ENCODE measurements at regions not wholly inside any gene's neighbourhood (a gene's known extent, or its start where the extent isn't known, plus 50 kb on each side); places are given as distances from the start of the nearest gene placed in this dataset.

- Histone ChIP-seq H3K4me3 (no peak overlapping the region), H3K36me3 (no peaks in the 10 kb centered on the region), H3K27ac (no peak overlapping the region), H3K27me3 (no peaks in the 10 kb centered on the region), H3K4me1 (peaks cover 3 to 27% of the 10 kb centered on the region in 2 donors), H3K9me3 (no peaks in the 10 kb centered on the region)
- intact Hi-C loops (cut with DNase I; ENCODE audit: low total_unique reads): no loop called here
- no peak for TF ChIP-seq POLR2A (IDR thresholded peaks at IDR 0.05)
- TF ChIP-seq CTCF (IDR thresholded peaks at IDR 0.05 in 4 of 5, conservative IDR thresholded peaks at IDR 0.05 in 1 of 5): no peak
- in situ Hi-C loops (cut with MboI; ENCODE audit: low sequenced_read_pairs in 4 of 4): no loop called here
- no peak for DNase-seq
- ATAC-seq: no peak
These were observed 131.7 kb upstream of the FAM20C start for GRCh38 chr7:60706-61105.

DNA sequence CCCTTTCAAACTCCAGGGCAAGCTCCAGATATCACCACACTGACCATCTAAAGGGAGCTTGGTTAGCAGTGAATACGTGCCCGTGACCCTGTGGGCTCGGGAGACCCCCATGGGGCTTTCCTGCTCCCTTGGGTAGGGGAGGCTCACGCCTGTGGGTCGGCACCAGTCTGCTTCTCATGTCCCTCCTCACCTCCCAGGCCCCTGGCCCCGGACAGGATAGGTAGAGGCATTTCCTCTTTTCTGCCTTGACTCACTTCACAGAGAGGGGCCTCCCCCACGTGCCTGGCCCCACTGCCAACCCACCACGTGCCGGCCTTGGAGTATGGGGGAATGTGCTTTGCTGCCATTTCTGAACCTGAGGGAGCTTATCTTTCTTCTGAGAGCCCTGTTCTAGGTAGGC is 131.3 kb upstream of the FAM20C start:
- H3K27me3 ChIP-seq: no peaks in the 10 kb centered on the region
- intact Hi-C loops (cut with DNase I; ENCODE audit: low total_unique reads): no loop called here
- no peak overlapping the region for H3K4me3 ChIP-seq
- TF ChIP-seq CTCF (IDR thresholded peaks at IDR 0.05 in 4 of 5, conservative IDR thresholded peaks at IDR 0.05 in 1 of 5) (no peak), POLR2A (IDR thresholded peaks at IDR 0.05) (no peak)
- DNase-seq (no peak), ATAC-seq (no peak)
- peaks cover 3 to 30% of the 10 kb centered on the region in 2 donors for H3K4me1 ChIP-seq
- no peak overlapping the region for H3K27ac ChIP-seq
- in situ Hi-C loops (cut with MboI; ENCODE audit: low sequenced_read_pairs in 4 of 4): no loop called here
- H3K36me3 ChIP-seq: no peaks in the 10 kb centered on the region
- no peaks in the 10 kb centered on the region for H3K9me3 ChIP-seq

GRCh38 chr7:61576-62360 is 130.6 kb upstream of the FAM20C start:
- in situ Hi-C loops (cut with MboI; ENCODE audit: low sequenced_read_pairs in 4 of 4): no loop called here
- Histone ChIP-seq H3K4me1 (peaks cover 3 to 30% of the 10 kb centered on the region in 2 donors), H3K36me3 (no peaks in the 10 kb centered on the region), H3K27ac (no peak overlapping the region), H3K27me3 (no peaks in the 10 kb centered on the region), H3K4me3 (no peak overlapping the region), H3K9me3 (no peaks in the 10 kb centered on the region)
- no peak for ATAC-seq
- TF ChIP-seq CTCF (IDR thresholded peaks at IDR 0.05 in 4 of 5, conservative IDR thresholded peaks at IDR 0.05 in 1 of 5) (no peak), POLR2A (IDR thresholded peaks at IDR 0.05) (no peak)
- DNase-seq: no peak
- intact Hi-C loops (cut with DNase I; ENCODE audit: low total_unique reads): no loop called here

- H3K4me1 ChIP-seq: peaks cover 3 to 30% of the 10 kb centered on the region in 2 donors
- ATAC-seq (no peak), DNase-seq (no peak)
- no peaks in the 10 kb centered on the region for H3K27me3 ChIP-seq
- in situ Hi-C loops (cut with MboI; ENCODE audit: low sequenced_read_pairs in 4 of 4) (no loop called here), intact Hi-C loops (cut with DNase I; ENCODE audit: low total_unique reads) (no loop called here)
- no peak overlapping the region for H3K4me3 ChIP-seq
- H3K36me3 ChIP-seq: no peaks in the 10 kb centered on the region
- no peaks in the 10 kb centered on the region for H3K9me3 ChIP-seq
- TF ChIP-seq CTCF (IDR thresholded peaks at IDR 0.05 in 4 of 5, conservative IDR thresholded peaks at IDR 0.05 in 1 of 5) (no peak), POLR2A (IDR thresholded peaks at IDR 0.05) (no peak)
- H3K27ac ChIP-seq: no peak overlapping the region
These were observed 129.8 kb upstream of the FAM20C start for GRCh38 chr7:62361-63116.

All from gastrocnemius medialis (tissue), 4 donors.